Endothelial cell (in vitro differentiated cells): ENCODE measurements at regions not wholly inside any gene's neighbourhood (a gene's known extent, or its start where the extent isn't known, plus 50 kb on each side); places are given as distances from the start of the nearest gene placed in this dataset.
"Not testable (repeated sequence)": the region's sequence is repeated elsewhere in the genome, so short reads cannot be mapped to it uniquely, and the experiment has no call there.

Experiments
- DNase-seq: peaks from one replicate; pipeline ENCODE4 v3.0.0; 2021; ENCODE audit warnings: low spot score
- H3K27ac Mint-ChIP-seq: one replicate; pipeline ENCODE4 v1.8.0; 2021; ENCODE audit warnings: mixed read lengths, inconsistent platforms; ENCODE audit not compliant: unreplicated experiment
- H3K27me3 Mint-ChIP-seq: one replicate; pipeline ENCODE4 v1.8.0; 2021; ENCODE audit warnings: mild to moderate bottlenecking, moderate library complexity, mixed read lengths, inconsistent platforms; ENCODE audit not compliant: unreplicated experiment
- H3K36me3 Mint-ChIP-seq: one replicate; pipeline ENCODE4 v1.8.0; 2021; ENCODE audit warnings: mild to moderate bottlenecking, low read depth, mixed read lengths, inconsistent platforms; ENCODE audit not compliant: unreplicated experiment
- H3K4me1 Mint-ChIP-seq: one replicate; pipeline ENCODE4 v1.8.0; 2021; ENCODE audit warnings: mild to moderate bottlenecking, mixed read lengths, inconsistent platforms; ENCODE audit not compliant: unreplicated experiment
- H3K4me3 Mint-ChIP-seq: one replicate; pipeline ENCODE4 v1.8.0; 2021; ENCODE audit warnings: mild to moderate bottlenecking, mixed read lengths, inconsistent platforms; ENCODE audit not compliant: unreplicated experiment
- H3K9me3 Mint-ChIP-seq: one replicate; pipeline ENCODE4 v1.8.0; 2021; ENCODE audit warnings: mixed read lengths, inconsistent platforms; ENCODE audit not compliant: unreplicated experiment
- CTCF ChIP-seq: fragments of 200-600 bp; sonication (generic); IDR thresholded peaks from one replicate; pipeline ENCODE4 v1.5.0; 2021; ENCODE audit warnings: antibody characterized with exemption; ENCODE audit not compliant: unreplicated experiment

- no peaks in the 10 kb centered on the region for H3K9me3 Mint-ChIP-seq
- no peak overlapping the region for H3K27ac Mint-ChIP-seq
- no peak overlapping the region for H3K4me3 Mint-ChIP-seq
- DNase-seq = no peak
- no peak for TF ChIP-seq CTCF
- H3K36me3 Mint-ChIP-seq = no peaks in the 10 kb centered on the region
- H3K4me1 Mint-ChIP-seq = peaks cover 17% of the 10 kb centered on the region
- H3K27me3 Mint-ChIP-seq = no peaks in the 10 kb centered on the region
Measured at GRCh38 chr12:77224346-77224745, 159.0 kb upstream of the E2F7 start.

- TF ChIP-seq CTCF = no peak
- Mint-ChIP-seq H3K36me3 (no peaks in the 10 kb centered on the region), H3K4me3 (no peak overlapping the region), H3K27ac (no peak overlapping the region), H3K9me3 (no peaks in the 10 kb centered on the region), H3K4me1 (peaks cover 6% of the 10 kb centered on the region), H3K27me3 (no peaks in the 10 kb centered on the region)
- DNase-seq = no peak
Measured at GRCh38 chr12:77222336-77222735, 157.0 kb upstream of the E2F7 start.

DNA sequence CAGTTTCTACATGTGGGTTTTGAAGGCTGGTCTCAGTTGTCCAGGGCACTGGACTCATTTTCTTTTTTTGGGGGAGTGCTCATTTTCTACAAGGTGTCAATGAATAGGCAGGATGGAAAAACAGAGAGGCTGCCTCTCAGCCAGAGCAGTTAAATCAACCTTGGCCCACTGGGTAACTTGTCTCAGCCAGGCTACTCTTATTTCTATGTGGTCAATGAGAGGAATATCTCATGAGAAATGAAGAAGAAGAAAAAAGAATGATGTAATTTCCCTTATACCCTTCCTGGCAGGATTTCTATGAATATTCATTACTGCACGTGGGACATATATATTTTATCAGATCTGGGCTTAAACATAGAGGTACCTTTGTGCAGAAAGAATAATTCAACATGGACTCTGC is 155.2 kb upstream of the E2F7 start:
- Mint-ChIP-seq H3K9me3 (no peaks in the 10 kb centered on the region), H3K27ac (no peak overlapping the region), H3K4me3 (no peak overlapping the region), H3K36me3 (no peaks in the 10 kb centered on the region), H3K27me3 (no peaks in the 10 kb centered on the region), H3K4me1 (peaks cover 5% of the 10 kb centered on the region)
- DNase-seq = no peak
- no peak for TF ChIP-seq CTCF

GRCh38 chr12:77218278-77218677 is 152.9 kb upstream of the E2F7 start:
- no peaks in the 10 kb centered on the region for H3K9me3 Mint-ChIP-seq
- no peak overlapping the region for H3K27ac Mint-ChIP-seq
- H3K27me3 Mint-ChIP-seq = no peaks in the 10 kb centered on the region

DNA sequence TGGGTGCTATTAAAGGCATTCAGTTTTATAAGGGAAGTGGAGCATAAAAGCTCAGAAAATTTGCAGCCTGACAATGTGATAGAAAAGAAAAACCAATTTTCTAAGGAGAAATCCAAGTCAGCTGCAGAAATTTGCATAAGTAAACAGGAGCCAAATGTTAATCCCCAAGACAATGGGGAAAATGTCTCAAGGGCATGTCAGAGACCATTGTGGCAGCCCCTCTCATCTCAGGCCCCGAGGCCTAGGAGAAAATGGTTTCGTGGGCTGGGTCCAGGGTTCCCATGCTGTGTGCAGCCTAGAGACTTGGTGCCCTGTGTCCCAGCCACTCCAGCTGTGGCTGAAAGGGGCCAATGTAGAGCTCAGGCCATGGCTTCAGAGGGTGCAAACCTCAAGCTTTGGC is 150.8 kb upstream of the E2F7 start:
- peaks cover 25% of the 10 kb centered on the region for H3K4me1 Mint-ChIP-seq
- DNase-seq, H3K27me3 Mint-ChIP-seq, H3K36me3 Mint-ChIP-seq, H3K27ac Mint-ChIP-seq, H3K9me3 Mint-ChIP-seq, H3K4me3 Mint-ChIP-seq: not testable (repeated sequence)

More at GRCh38 chr12:77218278-77218677, 152.9 kb upstream of the E2F7 start:
- Mint-ChIP-seq H3K4me1 (peaks cover 18% of the 10 kb centered on the region), H3K36me3 (no peaks in the 10 kb centered on the region), H3K4me3 (no peak overlapping the region)
- DNase-seq = no peak
- TF ChIP-seq CTCF = no peak

GRCh38 chr12:77214136-77214535 is 148.8 kb upstream of the E2F7 start:
- H3K9me3 Mint-ChIP-seq = no peaks in the 10 kb centered on the region
- no peak for TF ChIP-seq CTCF
- no peak for DNase-seq
- H3K4me3 Mint-ChIP-seq = no peak overlapping the region
- H3K27me3 Mint-ChIP-seq = no peaks in the 10 kb centered on the region
- H3K27ac Mint-ChIP-seq = peak overlapping the region; percentile 96
- H3K36me3 Mint-ChIP-seq = no peaks in the 10 kb centered on the region
- peaks cover 25% of the 10 kb centered on the region for H3K4me1 Mint-ChIP-seq
